Suppressor macrophage (primary cell): ENCODE measurements at regions not wholly inside any gene's neighbourhood (a gene's known extent, or its start where the extent isn't known, plus 50 kb on each side); places are given as distances from the start of the nearest gene placed in this dataset.
"Not testable (repeated sequence)": the region's sequence is repeated elsewhere in the genome, so short reads cannot be mapped to it uniquely, and the experiment has no call there.

Experiments used
- DNase-seq, 4 experiments: peaks; one replicate each; pipeline ENCODE4 v3.0.0-alpha.2; 2020 to 2022

DNA sequence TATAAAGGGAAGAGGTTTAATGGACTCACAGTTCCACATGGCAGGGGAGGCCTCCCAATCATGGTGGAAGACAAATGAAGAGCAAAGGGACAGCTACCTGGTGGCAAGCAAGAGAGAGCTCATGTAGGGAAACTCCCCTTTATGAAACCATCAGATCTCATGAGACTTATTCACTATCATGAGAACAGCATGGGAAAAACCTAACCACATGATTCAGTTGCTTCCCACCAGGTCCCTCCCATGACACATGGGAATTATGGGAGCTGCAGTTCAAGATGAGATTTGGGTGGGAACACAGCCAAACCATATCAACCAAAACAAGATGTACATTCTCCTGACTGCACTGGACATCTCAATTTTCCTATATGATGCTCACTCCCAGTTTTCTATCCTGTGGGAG is 174.4 kb upstream of the CCDC54 start:
- not testable (repeated sequence) for DNase-seq

DNA sequence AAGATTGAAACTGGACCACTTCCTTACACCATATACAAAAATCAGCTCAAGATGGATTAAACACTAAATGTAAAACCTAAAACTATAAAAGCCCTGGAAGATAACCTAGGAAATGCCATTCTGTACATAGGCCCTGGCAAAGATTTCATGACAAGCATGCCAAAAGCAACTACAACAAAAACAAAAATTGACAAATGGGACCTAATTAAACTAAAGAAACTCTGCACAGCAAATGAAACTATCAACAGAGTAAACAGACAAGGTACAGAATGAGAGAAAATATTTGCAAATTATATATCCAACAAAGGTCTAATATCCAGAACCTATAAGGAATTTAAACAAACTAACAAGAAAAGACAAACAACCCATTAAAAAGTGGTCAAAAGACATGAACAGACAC is 173.1 kb upstream of the CCDC54 start:
- DNase-seq: no peak

DNA sequence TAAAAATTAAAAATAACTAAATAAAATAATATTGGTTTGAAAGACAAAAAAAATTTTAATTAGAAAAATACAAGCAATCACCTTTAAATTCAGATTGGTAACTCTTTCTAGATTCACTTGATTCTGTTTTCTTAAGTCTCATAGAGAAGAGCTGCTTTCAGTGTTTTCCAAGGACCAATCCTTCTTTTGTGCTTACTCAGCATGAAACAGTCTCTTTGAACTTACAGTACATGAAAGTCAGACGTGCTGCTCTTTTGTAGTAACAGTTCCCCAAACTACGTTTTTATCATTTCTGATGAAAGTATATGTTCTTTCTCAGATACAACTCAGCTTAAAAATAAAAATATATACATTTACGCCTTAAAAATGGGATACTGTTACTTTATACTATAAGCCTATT is 171.9 kb upstream of the CCDC54 start:
- no peak for DNase-seq

DNA sequence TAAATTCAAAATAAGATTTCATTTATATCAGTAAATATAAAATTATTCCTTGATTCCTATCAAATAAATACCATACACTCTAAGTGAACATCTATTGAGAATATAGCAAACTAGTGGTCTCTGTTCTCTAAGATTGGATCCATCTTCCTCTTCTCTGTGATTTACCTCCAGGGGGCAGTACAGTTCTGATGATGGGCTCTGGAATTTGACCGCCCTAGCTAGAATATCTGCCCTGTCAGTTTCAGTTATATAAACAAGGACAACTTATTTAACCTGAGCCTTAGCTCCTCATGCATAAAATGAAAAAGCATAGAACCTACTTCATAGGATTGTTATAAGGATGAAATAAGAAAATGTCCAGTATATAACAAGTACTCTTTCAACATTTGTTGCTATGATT is 171.1 kb upstream of the CCDC54 start:
- peak; percentile 14 to 43 (median 17) for DNase-seq

DNA sequence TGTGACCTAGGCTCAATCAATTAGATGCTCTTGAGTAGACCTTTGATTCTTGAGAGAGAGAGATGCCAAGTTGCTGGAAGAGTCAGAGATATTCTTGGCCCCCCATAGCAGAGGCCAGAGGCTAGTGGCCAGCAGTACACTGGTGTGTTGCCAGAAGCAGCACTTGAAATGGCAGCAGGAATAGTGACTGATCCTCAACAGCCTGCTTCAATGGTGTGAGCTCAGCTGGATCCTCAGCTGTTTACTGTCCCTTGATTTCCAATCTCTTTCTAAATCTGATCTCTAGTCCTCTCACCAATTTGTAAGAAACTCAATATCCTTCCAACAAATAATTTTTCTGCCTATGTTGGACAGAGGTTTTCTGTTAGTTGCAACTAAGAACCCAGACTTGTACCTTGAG is 170.3 kb upstream of the CCDC54 start:
- DNase-seq: no peak

DNA sequence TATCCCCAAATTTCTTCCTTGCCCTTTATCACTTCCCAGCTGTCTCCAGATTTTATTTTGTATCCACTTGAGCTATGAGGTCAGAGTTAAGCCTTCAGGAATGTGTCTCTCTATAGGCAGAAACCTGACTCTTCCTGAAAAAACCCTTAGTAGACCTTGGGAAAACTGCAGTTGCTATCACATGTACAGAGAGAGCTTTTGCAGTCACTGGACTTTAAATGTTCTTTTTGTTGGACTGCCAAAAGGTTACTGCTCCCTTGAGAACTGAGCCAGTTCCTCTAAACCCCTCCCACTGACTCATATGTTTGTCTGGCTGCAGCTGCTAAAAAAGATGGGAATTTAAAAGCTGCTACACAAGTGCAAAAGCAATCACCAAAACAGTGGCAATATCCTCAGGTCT is 169.1 kb upstream of the CCDC54 start:
- DNase-seq: peak in 1 of 4 experiments; percentile 2

DNA sequence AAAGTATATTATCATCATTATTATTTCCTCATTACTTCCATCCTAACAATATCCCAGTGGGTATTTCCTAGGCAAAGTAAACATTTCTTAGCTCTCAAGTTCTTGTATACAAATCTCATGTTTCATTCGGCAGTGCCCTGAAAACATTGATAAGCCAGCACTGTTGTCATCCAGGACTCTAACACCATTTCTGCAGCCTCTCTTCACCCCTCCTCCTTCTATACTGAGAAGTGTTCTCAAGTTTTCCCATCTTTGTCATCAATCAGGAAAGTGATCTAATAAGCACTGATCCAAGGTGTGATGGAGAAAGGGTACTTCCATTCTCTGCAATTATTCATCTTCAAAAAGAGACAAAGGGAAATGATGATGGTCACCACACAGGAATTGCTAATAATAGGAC is 168.4 kb upstream of the CCDC54 start:
- no peak for DNase-seq

DNA sequence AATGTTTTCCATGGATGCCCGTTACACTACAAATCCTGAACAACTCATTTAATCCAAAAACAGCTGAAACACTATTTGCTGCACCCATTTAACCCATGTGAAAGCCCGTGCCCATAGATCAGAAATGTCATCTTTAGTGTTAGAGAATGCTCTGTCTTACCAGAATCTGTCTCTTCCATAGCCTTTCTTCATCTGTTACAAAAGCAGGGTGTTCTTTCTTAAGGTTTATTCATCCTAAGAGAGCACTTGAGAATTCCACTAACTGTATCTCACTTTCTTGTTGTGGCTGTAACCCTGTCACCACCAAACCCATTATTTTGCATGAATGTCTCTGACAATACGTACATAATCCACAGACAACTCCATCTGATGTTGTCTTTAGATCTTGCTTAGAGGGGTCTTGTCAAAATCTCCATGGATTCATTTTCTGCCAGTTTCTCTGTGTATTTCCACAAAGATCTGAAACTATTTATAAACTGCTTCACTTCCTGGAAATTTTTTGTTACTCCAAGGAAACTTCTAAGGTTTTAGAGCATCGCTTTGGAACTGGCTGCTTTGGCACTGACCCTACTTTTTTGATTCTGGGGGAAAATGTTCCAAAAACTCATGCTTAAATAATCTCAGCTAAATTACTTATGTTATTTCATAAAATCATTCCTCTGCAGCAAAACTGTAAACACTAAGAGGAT is 167.8 kb upstream of the CCDC54 start:
- DNase-seq: no peak

DNA sequence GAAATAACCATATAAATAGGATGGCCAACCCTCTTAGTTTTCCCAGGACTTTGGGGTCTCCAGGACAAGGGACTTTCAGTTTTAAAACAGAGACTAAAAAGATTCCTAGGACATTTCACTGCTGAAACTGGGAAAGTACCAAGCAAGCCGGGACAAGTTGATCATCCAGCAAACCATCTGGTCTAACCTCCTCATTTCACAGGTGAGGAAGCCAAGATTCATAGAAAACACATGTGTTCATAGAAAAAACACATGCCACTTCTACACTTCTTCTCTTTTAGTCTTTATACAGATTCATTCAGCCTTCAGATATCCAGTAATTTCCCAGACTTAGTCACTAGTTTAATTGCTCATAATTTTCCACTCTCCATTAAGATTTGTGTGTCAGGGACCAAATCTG is 165.6 kb upstream of the CCDC54 start:
- DNase-seq: no peak

DNA sequence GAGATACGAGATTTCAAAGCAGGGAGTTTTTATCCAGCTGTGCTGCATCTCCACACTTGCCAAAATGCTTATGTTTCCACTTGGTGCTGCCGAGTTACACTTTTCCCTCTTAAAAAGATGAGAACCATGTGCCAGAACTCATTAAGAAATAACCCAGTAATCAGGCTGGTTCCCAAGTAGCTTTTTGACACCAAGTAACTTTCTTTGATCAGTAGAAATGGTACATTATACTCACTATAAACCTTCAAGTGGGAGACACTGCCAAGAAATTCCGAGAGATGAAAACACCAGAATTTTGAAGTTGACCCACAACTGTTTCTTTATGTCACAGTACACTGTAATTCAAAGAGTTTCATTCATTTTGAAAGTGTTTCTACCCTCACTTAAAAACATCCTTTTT is 164.6 kb upstream of the CCDC54 start:
- DNase-seq: no peak

DNA sequence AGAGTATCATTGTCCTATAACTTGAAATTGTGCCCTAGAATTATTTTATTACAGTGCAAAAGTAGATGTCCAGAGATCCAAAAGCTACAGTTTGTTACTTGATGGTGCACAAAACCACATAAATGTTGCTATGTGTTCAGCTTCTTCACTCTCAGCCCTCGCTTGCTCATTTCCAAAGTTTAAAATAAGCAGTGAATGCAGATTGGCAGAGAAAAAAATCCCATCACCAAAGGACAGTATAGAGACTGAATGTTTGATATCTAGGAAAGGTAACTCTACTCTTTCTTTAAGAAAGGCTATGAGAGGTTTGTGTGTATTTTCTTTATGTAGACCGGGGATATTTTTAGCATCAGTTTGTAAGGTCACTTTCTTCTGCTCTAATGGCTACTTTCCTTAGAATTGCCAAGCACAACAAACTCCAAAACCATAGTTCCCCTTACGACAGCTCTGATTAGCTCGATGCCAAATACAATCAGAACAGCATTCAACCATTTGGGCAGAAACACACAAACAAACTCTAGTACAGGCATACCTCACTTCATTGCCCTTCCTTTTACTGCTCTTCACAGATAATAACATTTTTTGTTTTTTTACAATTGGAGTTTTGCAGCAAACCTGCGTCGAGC is 164.1 kb upstream of the CCDC54 start:
- DNase-seq: no peak

DNA sequence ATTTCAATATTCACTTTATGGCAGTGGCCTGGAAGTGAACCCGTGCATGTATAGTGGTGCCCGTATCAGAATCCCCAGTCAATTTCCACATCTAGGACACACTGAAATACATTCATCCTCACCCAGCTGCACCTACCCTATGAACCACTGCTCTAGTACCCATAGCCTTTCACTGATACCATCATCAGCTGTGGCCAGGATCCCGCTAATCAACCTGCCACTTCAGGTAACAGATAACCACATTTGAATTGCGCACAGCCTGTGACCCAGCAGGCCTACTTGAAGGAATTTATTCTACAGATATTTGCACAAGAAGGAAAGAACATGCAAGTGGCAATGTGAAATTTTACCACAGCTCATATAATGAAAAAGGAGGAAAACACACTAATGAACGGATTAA is 161.0 kb upstream of the CCDC54 start:
- DNase-seq: no peak

DNA sequence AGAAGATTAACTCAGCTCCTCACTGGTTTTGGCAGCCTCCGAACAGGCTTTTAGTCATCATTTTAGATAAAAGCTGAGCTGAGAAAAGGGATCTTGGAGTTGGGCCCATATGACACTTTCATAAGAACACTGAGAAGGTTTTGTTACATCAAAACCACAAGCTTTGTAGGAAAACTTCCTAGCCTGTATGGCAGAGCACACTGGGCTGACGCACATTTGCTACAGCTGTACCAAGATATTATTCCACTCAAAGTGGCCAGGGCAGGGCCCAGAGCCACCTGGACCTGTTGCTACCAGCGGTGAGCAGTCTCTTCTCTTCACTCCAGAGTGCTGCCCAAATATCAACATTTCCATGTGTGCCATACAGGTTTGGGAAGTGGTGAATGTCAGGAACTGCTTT is 160.5 kb upstream of the CCDC54 start:
- no peak for DNase-seq

DNA sequence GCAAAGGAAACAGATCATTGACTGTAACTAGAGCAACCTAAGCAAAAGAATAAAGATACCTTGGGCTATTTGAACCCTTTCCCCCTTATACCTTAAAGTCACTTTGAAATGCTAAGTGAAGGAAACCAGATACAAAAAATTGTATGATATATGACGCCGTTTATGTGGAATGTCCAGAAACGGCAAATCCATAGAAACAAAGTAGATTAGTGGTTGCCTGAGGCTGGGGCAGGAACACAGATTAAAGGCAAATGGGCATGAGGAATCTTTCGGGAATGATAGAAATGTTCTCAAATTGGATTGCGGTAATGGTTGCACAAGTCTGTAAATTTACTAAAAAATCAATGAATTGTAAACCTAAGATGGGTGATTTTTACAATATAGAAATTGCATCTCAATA is 160.1 kb upstream of the CCDC54 start:
- DNase-seq: no peak

DNA sequence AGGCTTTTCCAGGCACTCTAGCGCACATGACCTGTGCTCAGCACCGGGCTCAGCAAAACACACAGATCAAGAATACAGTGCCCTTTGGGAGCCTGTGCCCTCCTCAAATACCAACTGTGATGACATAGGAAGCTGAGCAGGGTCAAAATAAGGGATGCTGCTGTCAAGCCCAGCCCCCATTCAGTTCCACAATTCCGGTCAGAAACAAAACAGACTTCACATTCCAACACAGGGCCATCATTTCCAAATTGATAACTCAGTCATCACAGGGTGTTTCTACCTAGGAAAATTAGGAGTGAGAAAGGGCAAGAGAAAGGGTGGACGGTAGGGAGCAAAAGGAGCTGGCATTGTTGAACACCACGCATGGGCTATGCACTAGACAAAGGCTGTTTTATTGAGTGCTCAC is 158.4 kb upstream of the CCDC54 start:
- no peak for DNase-seq

DNA sequence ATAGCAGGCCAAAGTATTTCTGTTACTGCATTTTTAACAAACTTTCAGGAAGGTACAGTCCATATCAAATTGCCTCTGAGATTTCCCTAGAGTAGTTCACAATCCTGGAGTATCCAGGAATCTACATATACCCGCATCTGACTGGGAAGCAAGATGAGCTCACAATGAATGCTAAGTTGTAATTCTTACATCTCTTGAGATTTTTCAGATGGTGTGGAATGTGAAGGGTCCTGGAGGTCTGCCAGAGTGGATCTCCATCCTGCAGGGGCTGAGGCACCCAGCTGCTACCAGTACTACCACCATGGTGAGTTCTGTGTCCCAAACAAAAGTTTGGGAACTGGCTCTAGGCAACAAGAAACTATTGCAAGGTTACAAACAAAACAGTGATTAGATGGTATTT is 156.7 kb upstream of the CCDC54 start:
- no peak for DNase-seq

DNA sequence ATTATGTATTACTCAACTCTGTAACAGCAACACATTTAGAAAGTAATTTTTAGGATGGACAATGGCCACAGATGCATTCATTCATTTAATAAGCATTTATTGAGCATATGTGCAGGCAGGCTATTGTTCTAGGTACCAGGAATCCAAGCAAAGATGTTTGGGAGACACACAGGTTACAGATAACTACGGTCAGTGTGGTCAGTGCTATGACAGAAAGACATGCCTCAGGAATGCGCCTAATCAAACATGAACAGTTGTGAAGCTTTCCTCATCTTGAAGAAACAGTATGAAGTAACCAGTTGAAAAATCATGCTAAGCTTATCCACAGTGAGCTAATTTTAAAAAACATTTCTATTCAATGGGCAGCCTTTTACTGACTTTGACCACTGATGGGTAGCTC is 155.4 kb upstream of the CCDC54 start:
- no peak for DNase-seq

DNA sequence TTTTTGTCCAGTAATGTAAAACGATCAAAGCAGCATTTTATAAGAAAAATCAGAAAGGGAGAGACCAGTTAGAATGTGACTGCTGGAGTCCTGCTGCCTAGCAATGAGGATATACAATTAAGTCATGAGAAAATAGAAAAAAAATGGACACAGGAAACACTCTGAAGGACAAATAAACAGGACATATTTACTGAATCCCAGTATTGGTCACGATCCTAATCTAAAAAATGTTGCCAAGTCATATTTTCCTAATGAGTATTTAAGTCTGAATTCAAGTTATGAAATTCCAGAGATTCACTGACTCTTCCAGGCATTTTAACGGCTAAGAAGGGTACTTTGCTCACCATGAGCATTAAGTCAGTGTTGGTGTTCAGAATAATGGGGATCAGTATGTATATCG is 154.3 kb upstream of the CCDC54 start:
- no peak for DNase-seq

DNA sequence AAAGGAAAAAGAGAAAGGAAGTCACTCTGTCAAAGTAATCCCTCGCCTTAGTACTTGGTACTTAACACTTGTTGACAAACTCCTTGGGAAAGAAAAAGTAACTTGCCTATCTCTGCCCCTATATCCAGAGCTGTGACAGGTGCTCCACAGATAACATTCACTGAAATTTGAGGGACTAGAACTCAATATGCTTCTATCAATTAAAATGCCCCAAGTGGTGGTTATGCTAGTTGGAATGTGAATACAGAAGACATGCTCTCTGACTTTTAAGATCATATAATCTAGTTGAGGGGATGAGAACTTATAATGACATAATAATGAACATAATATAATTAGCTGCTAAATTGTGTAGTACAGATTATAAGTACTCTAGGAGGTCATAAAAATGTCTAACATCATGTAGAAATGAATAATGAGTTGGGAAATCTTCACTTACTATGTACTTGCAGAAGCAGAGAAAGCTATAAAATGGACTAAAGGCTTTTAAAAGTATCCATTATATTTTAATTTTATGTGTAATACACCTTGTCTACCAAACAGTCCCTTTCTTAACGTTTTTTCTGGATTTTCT is 153.1 kb upstream of the CCDC54 start:
- no peak for DNase-seq

DNA sequence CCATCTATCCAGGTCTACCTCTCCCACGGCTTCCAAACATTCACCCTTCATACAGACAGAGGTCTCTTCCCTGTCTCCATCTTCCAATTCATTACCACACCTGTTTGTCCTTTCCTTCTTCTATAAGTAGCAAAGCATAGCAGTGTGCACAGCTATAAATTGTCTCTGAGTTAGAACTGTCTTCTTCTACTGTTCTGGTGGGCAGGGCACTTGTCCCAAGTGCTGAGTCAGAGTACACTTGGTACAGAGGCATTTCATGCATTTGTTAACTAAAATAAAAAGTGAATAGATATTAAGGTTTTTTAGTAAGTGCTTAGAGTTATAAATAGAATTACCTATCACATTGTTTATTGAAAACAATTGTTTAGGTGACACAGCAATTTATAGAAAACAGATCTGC is 150.1 kb upstream of the CCDC54 start:
- DNase-seq: no peak

DNA sequence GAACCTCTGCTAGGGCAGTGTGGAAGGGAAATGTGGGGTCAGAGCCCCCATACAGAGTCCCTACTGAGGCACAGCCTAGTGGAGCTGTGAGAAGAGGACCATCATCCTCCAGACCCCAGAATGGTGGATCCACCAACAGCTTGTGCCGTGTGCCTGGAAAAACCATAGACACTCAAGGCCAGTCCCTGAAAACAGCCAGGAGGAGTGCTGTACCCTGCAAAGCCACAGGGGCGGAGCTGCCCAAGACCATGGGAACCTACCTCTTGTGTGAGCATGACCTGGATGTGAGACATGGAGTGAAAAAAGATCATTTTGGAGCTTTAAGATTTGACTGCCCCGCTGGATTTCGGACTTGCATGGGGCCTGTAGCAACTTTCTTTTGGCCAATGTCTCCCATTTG is 143.4 kb upstream of the CCDC54 start:
- not testable (repeated sequence) for DNase-seq

DNA sequence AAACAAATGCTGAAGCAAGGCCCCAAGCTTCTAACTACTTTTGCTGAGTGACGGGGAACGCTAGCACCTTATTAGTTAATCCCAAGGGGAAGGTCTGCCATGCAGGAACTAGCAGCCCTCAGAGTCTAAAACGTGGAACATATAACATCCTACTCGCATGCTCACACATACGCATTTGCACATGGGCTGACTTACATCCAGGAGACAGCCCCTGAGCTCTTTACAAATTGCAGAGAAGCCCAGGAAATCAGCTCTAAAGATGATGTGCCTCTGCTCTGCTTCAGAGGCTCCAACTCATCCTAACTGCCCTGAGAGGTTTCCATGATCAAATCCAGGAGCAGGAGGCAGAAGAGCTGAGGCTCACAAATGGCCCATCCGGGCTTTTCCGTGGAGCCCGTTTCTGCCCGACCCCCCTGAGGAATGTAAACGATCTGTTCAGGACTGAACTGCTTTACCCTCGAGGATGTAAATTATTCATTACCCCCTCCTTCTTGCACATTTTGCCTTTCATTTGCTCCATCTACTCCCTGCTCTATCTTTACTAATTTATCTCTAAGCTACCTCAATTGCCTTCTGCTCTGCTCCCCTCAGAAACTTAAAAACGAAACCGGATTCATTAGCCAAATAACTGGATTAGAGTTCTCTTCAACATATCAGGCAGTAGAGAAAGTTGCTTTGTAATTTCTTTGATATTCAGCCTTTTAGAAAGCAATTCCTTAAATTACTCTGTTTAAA is 141.9 kb upstream of the CCDC54 start:
- no peak for DNase-seq

DNA sequence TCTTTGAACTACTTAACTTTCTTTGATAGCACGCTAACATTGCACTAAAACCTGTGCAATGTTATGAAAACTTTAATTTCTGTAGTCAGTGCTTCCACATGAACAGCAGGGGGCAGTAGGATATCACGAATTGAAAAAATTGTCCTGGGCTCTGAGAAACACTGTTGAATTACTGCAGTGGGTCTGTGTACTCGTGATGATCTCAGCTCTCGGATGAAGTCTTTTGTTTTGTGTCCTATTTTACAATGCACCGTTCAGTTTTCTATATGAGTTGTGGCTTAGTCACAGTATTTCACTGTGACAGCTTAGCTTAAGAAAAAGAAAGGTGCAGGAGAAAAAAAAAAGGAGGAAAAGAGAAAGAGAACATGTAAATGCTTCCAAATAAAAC is 141.3 kb upstream of the CCDC54 start:
- peak; percentile 58 to 83 (median 76) for DNase-seq
